CD4-positive, alpha-beta memory T cell (primary cell): ENCODE measurements at regions not wholly inside any gene's neighbourhood (a gene's known extent, or its start where the extent isn't known, plus 50 kb on each side); places are given as distances from the start of the nearest gene placed in this dataset.

Source experiments
- CTCF ChIA-PET: fragments of 350-600 bp; sonication (Branson Sonifier 250); formaldehyde crosslinking; loops from one replicate; lab custom pipeline; 2021; ENCODE audit warnings: inconsistent platforms; ENCODE audit not compliant: partially characterized antibody; lab: Charles Lee
- POLR2A ChIA-PET: fragments of 350-600 bp; sonication (Branson Sonifier 250); formaldehyde crosslinking; loops from one replicate; lab custom pipeline; 2021; ENCODE audit not compliant: partially characterized antibody; lab: Charles Lee
- DNase-seq, 5 donors: peaks; one replicate each; pipeline versions ENCODE4 v3.0.0 to v3.0.0-alpha.2; 2020 to 2022; ENCODE audit warnings: mixed read lengths in 1 of 5
- H3K27ac ChIP-seq: one replicate; pipeline ENCODE4 v1.7.0; 2013; ENCODE audit warnings: low read depth, low read length
- H3K27me3 ChIP-seq: 2 replicates; pipeline ENCODE4 v1.7.0; 2013; ENCODE audit warnings: mild to moderate bottlenecking, low read length, moderate library complexity; ENCODE audit not compliant: insufficient read depth
- H3K36me3 ChIP-seq: 2 replicates; pipeline ENCODE4 v1.7.0; 2013; ENCODE audit warnings: mild to moderate bottlenecking, low read length, moderate library complexity; ENCODE audit not compliant: insufficient read depth
- H3K4me1 ChIP-seq: 2 replicates; pipeline ENCODE4 v1.7.0; 2013; ENCODE audit warnings: mild to moderate bottlenecking, low read length, moderate library complexity; ENCODE audit not compliant: insufficient read depth
- H3K4me3 ChIP-seq, 2 donors: one replicate each; pipeline ENCODE4 v1.7.0; 2013; ENCODE audit warnings: low read length in 2 of 2, mild to moderate bottlenecking in 1 of 2
- H3K9me3 ChIP-seq, 2 donors: one replicate each; pipeline ENCODE4 v1.7.0; 2013; ENCODE audit warnings: low read length in 2 of 2, control low read depth in 1 of 2; ENCODE audit not compliant: control insufficient read depth in 1 of 2
- H3K27ac Mint-ChIP-seq, 7 donors: one replicate each; pipeline ENCODE4 v1.8.0; 2020 to 2021; ENCODE audit warnings: mixed read lengths in 7 of 7, mild to moderate bottlenecking in 6 of 7, inconsistent platforms in 3 of 7, moderate library complexity in 3 of 7
- H3K27me3 Mint-ChIP-seq, 2 donors: one replicate each; pipeline ENCODE4 v1.8.0; 2020 to 2021; ENCODE audit warnings: mixed read lengths in 2 of 2
- H3K36me3 Mint-ChIP-seq, 2 donors: one replicate each; pipeline ENCODE4 v1.8.0; 2020 to 2021; ENCODE audit warnings: mixed read lengths in 2 of 2, inconsistent platforms in 1 of 2, mild to moderate bottlenecking in 1 of 2
- H3K4me1 Mint-ChIP-seq, 4 donors: one replicate each; pipeline ENCODE4 v1.8.0; 2020 to 2021; ENCODE audit warnings: mixed read lengths in 4 of 4, mild to moderate bottlenecking in 1 of 4
- H3K4me3 Mint-ChIP-seq, 8 donors: one replicate each; pipeline ENCODE4 v1.8.0; 2020 to 2021; ENCODE audit warnings: mixed read lengths in 8 of 8, mild to moderate bottlenecking in 7 of 8, moderate library complexity in 6 of 8, inconsistent platforms in 3 of 8
- H3K9me3 Mint-ChIP-seq, 8 donors: one replicate each; pipeline ENCODE4 v1.8.0; 2020 to 2021; ENCODE audit warnings: mixed read lengths in 8 of 8, mild to moderate bottlenecking in 5 of 8, inconsistent platforms in 3 of 8, moderate library complexity in 1 of 8
- intact Hi-C: fragments of 100-400 bp; cut with micrococcal nuclease; formaldehyde crosslinking; loops from one replicate; pipeline ENCODE4 v1.15.1; 2023

GRCh38 chr5:52727576-52727975 is 60.1 kb upstream of the ITGA1 start:
- H3K27ac Mint-ChIP-seq = peak overlapping the region; percentile 4 to 80 (median 74)

DNA sequence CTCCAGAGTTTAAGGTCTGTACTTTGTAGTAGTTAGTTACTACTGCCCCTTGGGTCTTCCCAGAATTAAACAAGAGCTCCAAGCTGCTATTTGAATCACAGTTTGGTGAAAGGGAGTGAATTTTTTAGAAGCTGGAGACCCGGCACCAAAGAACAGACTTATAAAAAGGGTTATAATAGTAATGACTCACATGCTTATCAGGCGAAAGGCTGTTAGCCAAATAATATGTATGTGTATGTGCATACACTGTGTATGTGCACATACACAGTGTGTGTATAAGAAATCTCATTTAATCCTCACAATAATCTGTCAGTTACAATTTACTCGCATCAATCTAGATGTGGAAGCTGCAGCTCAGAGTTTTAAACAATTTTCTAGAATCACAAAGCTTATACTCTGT is 59.5 kb upstream of the ITGA1 start:
- CTCF ChIA-PET = interaction anchor here (0.8 to 3.7 kb wide), 6 partner anchors 15 to 114 kb away, joined by 3 to 19 read pairs (median 4); partner anchors contain the start of genes ITGA1 and PELO
- Histone ChIP-seq H3K27me3 (no peaks in the 10 kb centered on the region), H3K4me3 (no peak overlapping the region), H3K27ac (no peak overlapping the region), H3K4me1 (peaks cover 44% of the 10 kb centered on the region), H3K9me3 (no peaks in the 10 kb centered on the region), H3K36me3 (no peaks in the 10 kb centered on the region)
- no peak for DNase-seq
- POLR2A ChIA-PET = interaction anchor here (1.8 to 3.6 kb wide), 2 partner anchors 10 to 47 kb away, joined by 4 to 23 read pairs; no protein-coding TSS in a partner anchor
- intact Hi-C loops = loop anchor here (10.0 kb wide), 1 partner anchor 377 kb away; the partner anchor contains the start of gene MOCS2
- peaks cover 45 to 69% (median 58%) of the 10 kb centered on the region in 4 donors for H3K4me1 Mint-ChIP-seq
- peaks cover 0 to 17% (median 6%) of the 10 kb centered on the region in 8 donors for H3K9me3 Mint-ChIP-seq
- H3K4me3 Mint-ChIP-seq = peak overlapping the region in 1 of 8 donors; percentile 32
- H3K27me3 Mint-ChIP-seq = no peaks in the 10 kb centered on the region
- peak overlapping the region in 2 of 7 donors; percentile 6 to 74 for H3K27ac Mint-ChIP-seq
- H3K36me3 Mint-ChIP-seq = peaks cover 0 to 8% of the 10 kb centered on the region in 2 donors

More at GRCh38 chr5:52727576-52727975, 60.1 kb upstream of the ITGA1 start:
- H3K27ac ChIP-seq = no peak overlapping the region
- Mint-ChIP-seq H3K36me3 (peaks cover 0 to 8% of the 10 kb centered on the region in 2 donors), H3K4me1 (peaks cover 46 to 75% (median 61%) of the 10 kb centered on the region in 4 donors), H3K4me3 (peak overlapping the region in 3 of 8 donors; percentile 31 to 61 (median 32)), H3K27me3 (no peaks in the 10 kb centered on the region), H3K9me3 (peaks cover 0 to 17% (median 6%) of the 10 kb centered on the region in 8 donors)
- intact Hi-C loops = loop anchor here (10.0 kb wide), 1 partner anchor 377 kb away; the partner anchor contains the start of gene MOCS2
- no peak overlapping the region for H3K4me3 ChIP-seq
- CTCF ChIA-PET = interaction anchor here (0.8 to 3.7 kb wide), 5 partner anchors 16 to 115 kb away, joined by 3 to 19 read pairs (median 4); no protein-coding TSS in a partner anchor
- no peaks in the 10 kb centered on the region for H3K9me3 ChIP-seq
- H3K27me3 ChIP-seq = no peaks in the 10 kb centered on the region
- no peaks in the 10 kb centered on the region for H3K36me3 ChIP-seq
- no peak for DNase-seq
- H3K4me1 ChIP-seq = peaks cover 44% of the 10 kb centered on the region
- POLR2A ChIA-PET = interaction anchor here (1.0 to 3.6 kb wide), 4 partner anchors 10 to 72 kb away, joined by 3 to 36 read pairs (median 18); no protein-coding TSS in a partner anchor

DNA sequence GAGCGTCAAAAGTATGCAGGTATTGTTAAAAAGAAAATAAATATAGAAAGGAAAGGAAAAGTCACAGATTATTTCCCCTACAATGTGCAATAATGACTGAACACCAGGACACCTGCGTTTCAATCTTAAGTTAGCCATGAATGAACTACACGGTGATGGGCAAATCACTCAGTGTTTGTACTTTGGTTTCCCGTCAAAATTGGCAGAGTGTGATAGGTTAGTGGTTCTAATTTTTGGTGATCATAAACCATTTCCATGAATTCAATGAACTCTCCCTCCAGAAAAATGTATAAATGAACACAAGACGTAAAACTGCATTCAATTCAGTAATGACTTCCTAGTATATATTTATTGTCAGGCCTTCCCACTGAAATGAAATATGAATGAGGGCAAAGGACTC is 59.0 kb upstream of the ITGA1 start:
- peak overlapping the region in 3 of 7 donors; percentile 31 to 71 (median 38) for H3K27ac Mint-ChIP-seq
- H3K4me3 Mint-ChIP-seq = no peak overlapping the region
- H3K27me3 Mint-ChIP-seq = no peaks in the 10 kb centered on the region
- CTCF ChIA-PET = interaction anchor here (1.1 to 1.6 kb wide), 4 partner anchors 15 to 58 kb away, joined by 3 to 5 read pairs (median 4); partner anchors contain the start of genes ITGA1 and PELO
- H3K36me3 Mint-ChIP-seq = peaks cover 0 to 8% of the 10 kb centered on the region in 2 donors
- Histone ChIP-seq H3K4me3 (no peak overlapping the region), H3K27ac (no peak overlapping the region), H3K9me3 (no peaks in the 10 kb centered on the region), H3K27me3 (no peaks in the 10 kb centered on the region), H3K36me3 (no peaks in the 10 kb centered on the region), H3K4me1 (peaks cover 44% of the 10 kb centered on the region)
- no peak for DNase-seq
- peaks cover 0 to 17% (median 6%) of the 10 kb centered on the region in 8 donors for H3K9me3 Mint-ChIP-seq
- peaks cover 45 to 64% (median 54%) of the 10 kb centered on the region in 4 donors for H3K4me1 Mint-ChIP-seq
- intact Hi-C loops = loop anchor here (10.0 kb wide), 1 partner anchor 376 kb away; the partner anchor contains the start of gene MOCS2
- POLR2A ChIA-PET = interaction anchor here (1.8 kb wide), 1 partner anchor 47 kb away, joined by 4 read pairs; no protein-coding TSS in a partner anchor

- Histone ChIP-seq H3K36me3 (no peaks in the 10 kb centered on the region), H3K27me3 (no peaks in the 10 kb centered on the region), H3K27ac (no peak overlapping the region), H3K9me3 (no peaks in the 10 kb centered on the region), H3K4me3 (no peak overlapping the region), H3K4me1 (peaks cover 20% of the 10 kb centered on the region)
- Mint-ChIP-seq H3K4me3 (no peak overlapping the region), H3K27me3 (no peaks in the 10 kb centered on the region), H3K9me3 (peaks cover 0 to 13% (median 3%) of the 10 kb centered on the region in 8 donors), H3K36me3 (no peaks in the 10 kb centered on the region), H3K4me1 (peaks cover 24 to 36% (median 30%) of the 10 kb centered on the region in 4 donors), H3K27ac (no peak overlapping the region)
- no peak for DNase-seq
- CTCF ChIA-PET = no interaction called here
- intact Hi-C loops = no loop called here
- POLR2A ChIA-PET = no interaction called here
These were observed 56.3 kb upstream of the ITGA1 start for GRCh38 chr5:52731274-52732027.

- CTCF ChIA-PET = no interaction called here
- POLR2A ChIA-PET = interaction anchor here (1.6 kb wide), 1 partner anchor 9 kb away, joined by 3 read pairs; no protein-coding TSS in a partner anchor
These were observed 53.2 kb upstream of the ITGA1 start for GRCh38 chr5:52734557-52734956.

GRCh38 chr5:52735139-52735538 is 52.6 kb upstream of the ITGA1 start:
- H3K4me3 ChIP-seq = no peak overlapping the region
- no peaks in the 10 kb centered on the region for H3K27me3 Mint-ChIP-seq
- peaks cover 14% of the 10 kb centered on the region for H3K4me1 ChIP-seq
- H3K4me3 Mint-ChIP-seq = no peak overlapping the region
- ChIA-PET CTCF (no interaction called here), POLR2A (interaction anchor here (1.6 kb wide), 1 partner anchor 9 kb away, joined by 3 read pairs; no protein-coding TSS in a partner anchor)
- no peaks in the 10 kb centered on the region for H3K36me3 ChIP-seq
- no peak overlapping the region for H3K27ac ChIP-seq
- peaks cover 0 to 3% of the 10 kb centered on the region in 2 donors for H3K36me3 Mint-ChIP-seq
- H3K9me3 Mint-ChIP-seq = peaks cover 0 to 15% (median 4%) of the 10 kb centered on the region in 8 donors
- peaks cover 14 to 29% (median 24%) of the 10 kb centered on the region in 4 donors for H3K4me1 Mint-ChIP-seq
- H3K27ac Mint-ChIP-seq = no peak overlapping the region
- no peak for DNase-seq
- H3K27me3 ChIP-seq = no peaks in the 10 kb centered on the region
- intact Hi-C loops = no loop called here
- H3K9me3 ChIP-seq = no peaks in the 10 kb centered on the region

More at GRCh38 chr5:52734557-52734956, 53.2 kb upstream of the ITGA1 start:
- H3K27ac ChIP-seq = no peak overlapping the region
- H3K36me3 ChIP-seq = no peaks in the 10 kb centered on the region
- intact Hi-C loops = no loop called here
- peak overlapping the region in 1 of 7 donors; percentile 74 for H3K27ac Mint-ChIP-seq
- no peak for DNase-seq
- peaks cover 14% of the 10 kb centered on the region for H3K4me1 ChIP-seq
- H3K9me3 ChIP-seq = no peaks in the 10 kb centered on the region
- no peaks in the 10 kb centered on the region for H3K27me3 ChIP-seq
- H3K36me3 Mint-ChIP-seq = peaks cover 0 to 3% of the 10 kb centered on the region in 2 donors
- no peaks in the 10 kb centered on the region for H3K27me3 Mint-ChIP-seq
- H3K4me1 Mint-ChIP-seq = peaks cover 17 to 33% (median 28%) of the 10 kb centered on the region in 4 donors
- H3K9me3 Mint-ChIP-seq = peaks cover 0 to 16% (median 4%) of the 10 kb centered on the region in 8 donors
- H3K4me3 ChIP-seq = no peak overlapping the region
- H3K4me3 Mint-ChIP-seq = no peak overlapping the region
